Ascending aorta (tissue), 2 donors: ENCODE measurements at regions not wholly inside any gene's neighbourhood (a gene's known extent, or its start where the extent isn't known, plus 50 kb on each side); places are given as distances from the start of the nearest gene placed in this dataset.

Experiments used
- DNase-seq, 2 donors: peaks; one replicate each; pipeline ENCODE4 v3.0.0-alpha.2; 2019; ENCODE audit warnings: low spot score in 2 of 2
- H3K27ac ChIP-seq, 2 donors: fragments of 200-600 bp; sonication (generic); one replicate each; pipeline ENCODE4 v1.5.1; 2016 to 2017; ENCODE audit warnings: mild to moderate bottlenecking in 1 of 2
- H3K27me3 ChIP-seq: fragments of 200-600 bp; sonication (generic); one replicate; pipeline ENCODE4 v1.5.1; 2017
- H3K36me3 ChIP-seq, 2 donors: fragments of 200-600 bp; sonication (generic); one replicate each; pipeline ENCODE4 v1.5.1; 2016
- H3K4me1 ChIP-seq, 2 donors: fragments of 200-600 bp; sonication (generic); one replicate each; pipeline ENCODE4 v1.5.1; 2016 to 2017; ENCODE audit warnings: mild to moderate bottlenecking in 1 of 2
- H3K4me3 ChIP-seq, 2 donors: fragments of 200-600 bp; sonication (generic); one replicate each; pipeline ENCODE4 v1.5.1; 2016 to 2017; ENCODE audit warnings: mild to moderate bottlenecking in 1 of 2
- H3K9me3 ChIP-seq, 2 donors: fragments of 200-600 bp; sonication (generic); one replicate each; pipeline ENCODE4 v1.5.1; 2016
- intact Hi-C: fragments of 100-400 bp; cut with DNase I; formaldehyde crosslinking; loops from one replicate; pipeline ENCODE4 v1.15.1; 2023
- TF ChIP-seq, protein P1 (sequence below), 3 experiments: fragments of 200-600 bp in 2 of 3; fragments of 450-650 bp in 1 of 3; sonication (generic) in 2 of 3; IDR thresholded peaks; one replicate each; pipeline ENCODE4 v1.5.1; 2016 to 2019; ENCODE audit warnings: antibody characterized with exemption in 3 of 3, mild to moderate bottlenecking in 1 of 3, moderate library complexity in 1 of 3

DNA sequence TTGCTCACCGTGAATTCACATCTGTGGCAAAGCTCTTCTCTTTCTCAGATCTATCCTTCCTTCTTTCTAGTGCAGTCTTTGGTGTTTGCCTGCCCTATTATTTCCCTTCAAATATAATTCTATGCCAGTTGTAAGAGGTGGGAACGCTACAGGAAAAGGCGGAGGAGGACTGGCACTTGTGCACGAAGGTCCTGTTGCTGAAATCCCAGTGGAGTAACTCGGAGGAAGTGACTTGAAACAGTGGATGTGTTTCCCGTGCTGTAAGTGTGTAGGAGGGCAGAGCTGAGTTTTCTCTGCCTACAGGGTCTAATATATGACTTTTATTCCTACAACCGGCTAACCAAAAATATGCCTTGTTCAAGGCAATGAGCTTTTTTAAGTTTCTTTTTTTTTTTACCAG is 754.8 kb downstream of the QKI start:
- Histone ChIP-seq H3K27me3 (no peaks in the 10 kb centered on the region), H3K36me3 (no peaks in the 10 kb centered on the region), H3K4me1 (no peaks in the 10 kb centered on the region), H3K4me3 (no peak overlapping the region), H3K27ac (no peak overlapping the region), H3K9me3 (no peaks in the 10 kb centered on the region)
- TF ChIP-seq, protein P1, sequence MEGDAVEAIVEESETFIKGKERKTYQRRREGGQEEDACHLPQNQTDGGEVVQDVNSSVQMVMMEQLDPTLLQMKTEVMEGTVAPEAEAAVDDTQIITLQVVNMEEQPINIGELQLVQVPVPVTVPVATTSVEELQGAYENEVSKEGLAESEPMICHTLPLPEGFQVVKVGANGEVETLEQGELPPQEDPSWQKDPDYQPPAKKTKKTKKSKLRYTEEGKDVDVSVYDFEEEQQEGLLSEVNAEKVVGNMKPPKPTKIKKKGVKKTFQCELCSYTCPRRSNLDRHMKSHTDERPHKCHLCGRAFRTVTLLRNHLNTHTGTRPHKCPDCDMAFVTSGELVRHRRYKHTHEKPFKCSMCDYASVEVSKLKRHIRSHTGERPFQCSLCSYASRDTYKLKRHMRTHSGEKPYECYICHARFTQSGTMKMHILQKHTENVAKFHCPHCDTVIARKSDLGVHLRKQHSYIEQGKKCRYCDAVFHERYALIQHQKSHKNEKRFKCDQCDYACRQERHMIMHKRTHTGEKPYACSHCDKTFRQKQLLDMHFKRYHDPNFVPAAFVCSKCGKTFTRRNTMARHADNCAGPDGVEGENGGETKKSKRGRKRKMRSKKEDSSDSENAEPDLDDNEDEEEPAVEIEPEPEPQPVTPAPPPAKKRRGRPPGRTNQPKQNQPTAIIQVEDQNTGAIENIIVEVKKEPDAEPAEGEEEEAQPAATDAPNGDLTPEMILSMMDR (IDR thresholded peaks at IDR 0.05), result no peak
- no peak for DNase-seq
- intact Hi-C loops, result no loop called here

DNA sequence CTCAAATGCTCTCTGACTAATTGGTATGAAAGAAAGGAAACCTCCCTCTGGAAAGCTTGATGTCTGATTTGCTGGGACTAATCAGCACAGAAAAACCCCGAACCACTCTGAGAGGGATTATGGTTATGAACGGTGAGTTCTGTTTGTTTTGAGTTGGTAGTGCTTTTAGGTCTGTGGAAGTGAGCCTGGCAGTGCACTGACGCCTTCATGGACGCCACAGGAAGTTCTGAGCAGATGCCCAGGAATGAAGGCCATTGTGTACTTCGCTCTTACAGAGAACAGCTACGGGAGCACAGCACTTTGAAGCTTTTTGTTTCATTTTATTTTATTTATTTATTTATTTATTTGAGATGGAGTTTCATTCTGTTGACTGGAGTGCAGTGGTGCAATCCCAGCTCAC is 754.1 kb downstream of the QKI start:
- Histone ChIP-seq H3K27ac (no peak overlapping the region), H3K9me3 (no peaks in the 10 kb centered on the region), H3K36me3 (no peaks in the 10 kb centered on the region), H3K4me3 (no peak overlapping the region), H3K4me1 (no peaks in the 10 kb centered on the region), H3K27me3 (no peaks in the 10 kb centered on the region)
- no peak for DNase-seq
- TF ChIP-seq, protein P1 (IDR thresholded peaks at IDR 0.05), result no peak
- intact Hi-C loops, result no loop called here

DNA sequence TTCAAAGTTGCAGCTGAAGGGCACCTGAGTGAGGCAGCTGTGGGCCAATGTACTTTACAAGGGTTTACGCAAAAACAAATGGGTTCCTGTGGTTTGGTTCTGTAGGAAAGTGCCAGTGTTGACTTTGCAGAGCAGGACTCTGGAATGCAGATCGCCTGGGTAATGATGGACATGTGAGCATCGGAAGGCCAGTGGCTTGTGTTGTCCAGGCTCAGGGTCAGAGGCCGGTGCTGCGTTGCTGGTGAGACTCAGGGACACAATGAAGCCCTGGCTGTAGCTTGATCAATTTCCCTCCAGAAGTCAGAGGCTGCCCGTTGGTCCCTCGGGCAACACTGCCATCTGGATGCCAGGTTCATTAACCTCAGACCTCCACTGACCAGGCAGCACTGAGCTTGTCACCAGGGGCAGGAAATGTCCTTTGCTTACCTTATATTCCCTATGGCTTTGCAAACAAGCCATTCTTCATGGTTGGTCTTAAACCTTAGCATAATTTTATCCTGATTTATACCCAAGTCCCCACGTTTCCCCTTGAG is 753.4 kb downstream of the QKI start:
- intact Hi-C loops, result no loop called here
- no peak overlapping the region for H3K4me3 ChIP-seq
- no peak for DNase-seq
- no peaks in the 10 kb centered on the region for H3K9me3 ChIP-seq
- H3K27ac ChIP-seq, result no peak overlapping the region
- H3K36me3 ChIP-seq, result no peaks in the 10 kb centered on the region
- no peaks in the 10 kb centered on the region for H3K4me1 ChIP-seq
- H3K27me3 ChIP-seq, result no peaks in the 10 kb centered on the region
- TF ChIP-seq, protein P1 (IDR thresholded peaks at IDR 0.05), result no peak

DNA sequence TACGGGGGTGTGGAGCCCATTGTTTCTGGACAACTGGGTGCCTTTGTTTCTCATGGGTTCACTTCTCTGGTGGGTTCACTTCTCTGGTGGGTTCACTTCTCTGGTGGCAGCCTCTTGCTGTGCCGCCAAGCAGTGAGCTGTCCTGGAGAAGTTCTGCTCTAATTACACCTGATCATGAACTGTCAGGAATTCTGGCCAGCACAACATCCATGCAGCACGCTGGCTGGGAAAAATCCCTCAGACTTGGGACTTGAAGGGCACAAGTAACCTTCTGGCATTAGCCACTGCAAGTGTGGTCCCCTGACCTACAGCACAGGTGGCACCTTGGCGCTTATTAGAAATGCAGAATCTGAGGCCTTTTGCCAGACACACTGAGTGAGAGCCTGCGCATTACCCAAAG is 752.5 kb downstream of the QKI start:
- Histone ChIP-seq H3K4me1 (no peaks in the 10 kb centered on the region), H3K36me3 (no peaks in the 10 kb centered on the region), H3K27me3 (no peaks in the 10 kb centered on the region), H3K9me3 (no peaks in the 10 kb centered on the region), H3K27ac (no peak overlapping the region), H3K4me3 (no peak overlapping the region)
- intact Hi-C loops, result no loop called here
- TF ChIP-seq, protein P1 (IDR thresholded peaks at IDR 0.05), result no peak
- no peak for DNase-seq

DNA sequence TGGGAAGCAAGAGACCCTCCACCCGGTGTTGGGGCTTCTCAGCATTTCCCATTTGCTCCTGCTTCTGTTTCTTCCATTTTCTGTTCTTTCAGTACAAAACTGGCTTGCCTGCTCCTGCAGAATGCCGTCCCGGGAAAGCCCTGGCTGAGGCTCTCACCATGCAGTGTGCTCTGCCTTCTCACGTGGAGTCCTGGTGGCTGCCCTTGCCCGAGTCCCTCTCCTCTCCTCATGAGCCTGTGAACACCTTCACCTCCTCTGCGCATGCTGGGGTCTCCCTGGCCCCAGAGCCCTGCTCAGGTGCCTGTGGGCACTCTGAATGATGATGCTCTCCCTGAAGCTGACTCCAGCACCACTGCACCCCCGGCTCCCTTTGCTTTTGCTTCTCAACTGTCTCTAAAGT is 752.0 kb downstream of the QKI start:
- Histone ChIP-seq H3K36me3 (no peaks in the 10 kb centered on the region), H3K9me3 (no peaks in the 10 kb centered on the region), H3K27me3 (no peaks in the 10 kb centered on the region), H3K4me3 (no peak overlapping the region), H3K4me1 (no peaks in the 10 kb centered on the region), H3K27ac (no peak overlapping the region)
- TF ChIP-seq, protein P1 (IDR thresholded peaks at IDR 0.05), result no peak
- intact Hi-C loops, result no loop called here
- no peak for DNase-seq

DNA sequence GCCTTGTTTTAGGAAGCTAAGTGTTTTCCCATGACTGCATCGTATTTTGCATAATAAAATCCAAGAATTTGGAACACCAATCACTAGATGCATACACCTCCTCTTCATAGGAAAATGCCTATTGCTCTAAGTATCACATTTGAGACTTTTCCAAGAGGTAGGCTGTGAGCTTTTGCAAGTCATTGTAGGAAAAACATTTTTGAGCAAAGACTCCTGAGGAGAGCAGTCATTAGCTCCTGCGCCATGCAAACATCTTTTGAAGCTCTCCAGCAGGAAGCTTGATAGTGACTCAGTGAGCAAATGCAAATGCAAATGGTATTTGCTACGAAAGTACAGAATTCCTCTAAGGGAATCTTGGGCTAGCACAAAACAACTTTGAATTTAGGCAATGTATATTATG is 750.4 kb downstream of the QKI start:
- Histone ChIP-seq H3K4me1 (no peaks in the 10 kb centered on the region), H3K9me3 (no peaks in the 10 kb centered on the region), H3K36me3 (no peaks in the 10 kb centered on the region), H3K27ac (no peak overlapping the region), H3K4me3 (no peak overlapping the region), H3K27me3 (no peaks in the 10 kb centered on the region)
- intact Hi-C loops, result no loop called here
- no peak for DNase-seq
- TF ChIP-seq, protein P1 (IDR thresholded peaks at IDR 0.05), result no peak
